ENCODE measurements at regions not wholly inside any gene's neighbourhood (a gene's known extent, or its start where the extent isn't known, plus 50 kb on each side); places are given as distances from the start of the nearest gene placed in this dataset.
A peak's percentile ranks its signal among the peaks of the same experiment; 100 is the strongest.

DNA sequence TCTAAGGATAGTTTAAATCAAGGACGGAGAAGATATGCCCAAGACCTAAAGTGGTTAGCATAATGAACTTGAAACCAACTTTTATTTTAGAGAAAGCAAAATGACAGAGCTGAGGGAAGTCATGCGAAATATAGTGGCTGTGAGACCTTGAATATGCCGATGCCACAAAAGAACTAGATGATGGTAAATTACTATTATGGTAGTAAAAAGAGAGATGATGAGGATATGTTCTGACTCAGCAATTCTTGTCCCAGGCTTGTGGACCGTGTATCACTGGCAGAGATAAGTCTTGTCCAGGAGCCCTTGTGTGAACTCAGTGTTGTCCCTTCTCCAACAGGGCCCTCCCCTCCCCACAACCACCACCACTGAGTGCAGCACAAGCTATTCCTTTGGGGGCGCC, 1605.6 kb upstream of the TENM3 start:
- no peak for DNase-seq

DNA sequence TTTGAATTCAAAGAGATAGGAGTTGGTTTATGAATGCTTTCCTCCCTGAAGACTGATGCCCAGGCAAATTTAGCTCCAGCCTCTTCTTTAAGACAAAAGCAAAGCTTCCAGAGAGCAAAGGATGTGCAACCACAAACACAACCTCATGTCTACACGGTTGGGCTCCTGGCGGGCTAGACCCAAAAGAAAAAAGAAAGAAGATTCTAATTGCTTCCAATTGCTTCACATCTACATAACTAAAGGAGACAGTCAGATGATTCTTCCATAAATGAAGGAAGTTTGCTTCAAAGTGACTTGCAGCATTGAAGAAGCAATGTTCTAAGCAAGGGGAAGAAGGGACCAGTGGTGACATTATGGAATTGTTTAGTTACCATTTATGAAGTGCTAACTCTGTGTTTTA, 1603.0 kb upstream of the TENM3 start:
- no peak for DNase-seq

DNA sequence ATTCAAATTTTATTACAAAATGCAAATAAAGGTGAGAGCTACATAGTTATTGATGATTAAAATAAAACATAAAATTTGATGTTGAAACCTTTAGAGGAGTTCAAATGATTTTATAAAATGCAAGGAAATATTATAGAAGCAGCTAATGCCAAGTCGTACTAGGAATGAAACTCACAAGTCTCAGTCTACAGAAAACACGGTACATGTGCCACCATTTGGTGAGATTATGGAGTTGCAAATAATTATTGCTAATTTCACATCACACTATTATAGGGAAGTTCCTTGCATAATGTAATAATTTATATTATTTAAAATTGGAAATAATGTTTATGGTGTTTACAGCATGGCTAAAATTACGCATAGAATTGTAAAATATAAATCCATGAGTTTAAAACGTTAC, 1601.7 kb upstream of the TENM3 start:
- DNase-seq: no peak

DNA sequence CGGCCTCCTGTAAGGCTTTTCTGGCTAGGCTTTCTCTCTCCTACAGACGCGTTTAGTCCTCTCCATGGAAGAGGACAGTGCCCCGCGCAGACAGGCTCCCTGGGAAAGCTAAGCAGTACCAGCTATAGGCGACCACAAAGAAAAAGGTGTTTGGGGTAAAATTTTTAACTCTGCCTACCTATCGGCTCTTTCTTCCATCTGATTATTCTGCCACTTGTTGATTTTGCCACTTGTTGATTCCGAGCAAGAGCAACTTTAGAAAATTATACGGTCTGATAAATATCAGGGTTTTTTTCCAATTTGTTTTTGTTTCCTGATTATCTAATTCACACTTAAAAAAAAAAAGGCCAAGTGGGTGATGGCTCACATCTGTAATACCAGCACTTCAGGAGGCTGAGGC, 1600.5 kb upstream of the TENM3 start:
- no peak for DNase-seq

DNA sequence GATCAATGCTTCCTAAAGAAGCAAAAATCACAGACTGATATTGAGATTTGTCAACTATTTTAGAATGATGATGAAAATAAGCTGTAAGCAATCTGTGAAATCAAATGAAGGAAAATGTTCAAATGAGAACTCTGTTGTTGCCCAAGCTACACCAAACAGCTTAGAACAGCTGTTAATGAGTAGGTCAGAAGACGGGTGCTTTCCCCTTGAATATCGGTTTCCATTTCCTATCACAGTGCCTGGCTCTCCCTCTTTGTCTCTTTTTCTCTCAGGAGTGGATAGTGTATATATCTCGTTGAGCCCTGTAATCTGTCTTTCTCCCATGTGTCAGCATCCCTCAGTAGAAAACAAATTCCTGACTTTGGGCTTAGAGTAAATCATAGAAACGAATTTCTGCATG, 1592.9 kb upstream of the TENM3 start:
- no peak for DNase-seq

DNA sequence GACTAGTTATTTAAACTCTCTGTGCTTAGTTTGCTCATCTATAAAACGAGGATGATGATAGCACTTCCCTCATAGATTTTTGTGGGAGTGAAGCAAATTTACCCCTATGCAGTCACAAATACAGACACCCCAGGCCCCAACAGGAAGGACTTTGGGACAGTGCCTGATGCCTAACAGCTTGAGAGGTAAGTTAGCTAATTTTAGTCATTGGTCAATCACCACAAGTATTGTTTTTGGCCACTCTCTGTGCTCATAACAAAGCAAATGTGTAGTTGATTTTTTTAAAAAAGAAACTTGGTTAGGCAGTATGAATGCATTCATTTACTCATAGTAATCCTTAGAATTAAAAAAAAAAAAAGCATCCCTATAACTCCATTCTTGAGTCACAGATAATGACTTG, 1590.7 kb upstream of the TENM3 start:
- DNase-seq: no peak

DNA sequence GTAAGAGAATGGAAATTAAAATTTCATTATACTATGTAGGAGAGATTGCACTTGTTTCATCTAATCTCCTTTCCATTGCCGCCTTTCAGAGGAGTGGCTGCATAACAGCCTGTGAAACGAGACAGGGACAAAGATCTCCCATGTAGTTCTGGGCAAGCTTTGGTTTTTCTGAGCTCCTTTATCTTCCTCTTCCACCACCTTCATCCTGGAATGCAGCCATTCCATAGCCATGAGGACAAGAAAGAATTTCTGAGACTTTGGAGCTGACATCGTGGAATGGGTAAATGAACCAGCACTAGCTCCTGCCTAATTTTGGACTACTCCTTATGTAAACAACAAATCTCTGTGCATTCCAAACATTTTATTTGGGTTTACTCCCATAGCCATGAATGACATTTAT, 1587.3 kb upstream of the TENM3 start:
- DNase-seq: no peak

DNA sequence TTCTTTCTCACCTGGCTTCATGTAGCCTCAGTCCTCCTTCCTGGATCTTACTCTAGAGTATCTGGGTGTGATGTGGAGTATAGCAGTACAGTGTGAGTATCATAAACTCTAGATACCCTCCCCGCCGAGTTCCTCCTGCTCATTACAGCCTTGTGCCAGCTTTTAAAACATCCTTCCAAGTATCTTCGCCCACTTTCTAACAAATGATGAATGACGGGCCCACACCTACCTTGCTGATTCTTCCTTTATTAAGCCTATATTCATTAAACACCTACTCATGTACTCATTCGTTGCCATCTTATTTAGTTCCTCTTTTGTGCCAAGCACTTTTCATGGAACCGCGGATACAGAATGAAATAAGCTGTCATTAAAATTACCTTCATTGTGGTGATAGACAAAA, 1585.3 kb upstream of the TENM3 start:
- DNase-seq: no peak

DNA sequence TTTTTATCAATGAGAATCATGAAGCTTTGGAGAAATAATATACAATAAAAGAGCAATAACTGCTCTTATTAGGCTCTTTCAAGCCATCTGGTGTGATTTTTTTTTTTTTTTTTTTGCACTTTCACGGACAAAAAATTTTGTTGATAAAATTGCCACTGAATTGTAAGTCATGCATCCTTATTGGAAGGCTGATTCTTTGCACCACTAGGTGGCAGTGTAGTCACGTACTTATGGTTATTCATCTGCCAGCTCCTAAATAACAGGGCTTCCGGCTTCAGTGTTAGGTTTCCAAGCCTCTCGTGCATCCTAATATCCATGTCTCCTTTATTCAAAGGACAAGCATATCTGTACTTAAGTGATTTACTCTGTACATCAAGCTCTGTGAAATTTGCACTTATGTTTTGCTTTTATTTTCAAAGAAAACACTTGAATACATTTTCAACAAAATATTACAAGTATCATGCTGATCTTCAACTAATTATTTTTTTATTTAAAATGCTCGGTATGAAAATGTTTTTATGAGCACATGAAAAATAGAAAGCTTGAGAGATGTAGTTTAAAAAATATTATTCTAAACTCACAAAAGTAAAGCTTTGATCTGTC, 1578.3 kb upstream of the TENM3 start:
- DNase-seq: peak; percentile 55

DNA sequence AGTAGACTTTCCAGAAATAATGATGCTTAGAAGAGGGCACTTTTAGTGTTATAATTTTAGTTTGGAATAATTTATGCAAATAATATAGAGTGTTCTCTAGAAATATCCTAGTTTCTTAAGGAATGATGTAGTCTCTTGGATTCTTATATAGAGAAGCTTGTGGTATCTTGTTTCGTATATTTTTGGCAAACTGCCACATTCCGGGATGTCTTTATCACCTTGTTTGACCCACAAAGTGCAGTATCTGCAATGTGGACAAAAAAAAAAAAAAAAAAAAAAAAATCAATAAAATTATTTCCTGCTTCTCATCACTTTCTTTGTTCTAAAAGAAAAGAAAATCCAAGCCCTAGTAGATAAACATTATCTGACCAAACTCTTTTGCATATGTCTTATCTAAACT, 1577.7 kb upstream of the TENM3 start:
- no peak for DNase-seq

DNA sequence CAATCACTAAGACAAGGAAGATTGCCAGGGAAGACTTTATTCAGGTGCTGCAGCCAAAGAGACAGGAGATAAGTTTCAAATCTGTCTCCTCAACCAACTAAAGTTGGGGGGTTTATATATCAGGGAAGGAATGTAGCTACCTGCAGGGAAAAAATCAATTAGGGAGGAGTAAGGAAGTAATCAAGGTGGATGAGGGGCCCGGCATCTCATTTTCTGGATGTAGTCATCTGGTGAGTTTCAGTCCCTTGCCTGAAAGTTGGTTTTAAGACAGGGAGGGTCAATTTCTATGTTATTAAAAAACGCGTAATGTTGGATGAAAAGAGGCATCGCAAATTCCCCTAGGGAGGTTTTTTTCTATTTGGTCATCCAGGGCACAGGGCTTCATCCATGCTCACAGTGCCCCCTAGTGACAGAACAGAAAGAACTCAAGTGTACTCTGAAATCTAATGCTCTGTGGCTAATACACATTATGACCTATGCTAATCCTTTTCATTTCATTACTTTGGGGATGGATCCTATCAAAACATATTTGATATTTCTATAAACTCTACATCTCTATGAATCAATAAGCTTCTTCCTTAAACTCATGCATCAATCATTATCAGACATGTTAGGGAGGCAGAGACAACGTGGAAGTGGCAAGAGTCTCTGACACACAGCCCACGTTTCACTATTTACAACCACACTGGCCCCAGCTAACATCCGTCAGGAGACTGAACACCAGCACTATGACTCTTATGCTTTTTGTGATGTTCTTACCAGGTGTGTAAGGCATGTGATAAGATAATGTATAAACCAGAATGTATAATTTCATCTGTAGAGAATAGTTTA, 1577.0 kb upstream of the TENM3 start:
- peak; percentile 6 for DNase-seq

DNA sequence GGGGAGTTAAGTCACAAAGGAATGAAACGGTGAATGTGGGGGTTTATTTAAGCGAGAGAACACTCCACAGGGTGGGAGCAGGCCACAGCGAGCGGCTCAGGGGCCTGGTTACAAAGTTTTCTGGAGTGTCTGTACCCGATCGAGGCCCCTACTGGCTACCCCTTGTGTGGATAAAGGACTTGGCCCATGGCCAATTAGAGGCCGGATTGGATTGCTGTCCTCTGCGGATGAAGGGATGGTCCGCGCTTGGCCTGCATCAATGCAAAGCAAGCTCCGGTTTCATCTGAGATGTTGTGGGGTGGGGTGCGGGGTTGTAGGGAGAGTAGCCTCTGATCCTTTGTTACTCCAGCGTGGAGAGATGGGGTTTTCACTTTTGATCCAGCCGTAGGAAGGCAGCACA, 1574.5 kb upstream of the TENM3 start:
- DNase-seq: no peak

DNA sequence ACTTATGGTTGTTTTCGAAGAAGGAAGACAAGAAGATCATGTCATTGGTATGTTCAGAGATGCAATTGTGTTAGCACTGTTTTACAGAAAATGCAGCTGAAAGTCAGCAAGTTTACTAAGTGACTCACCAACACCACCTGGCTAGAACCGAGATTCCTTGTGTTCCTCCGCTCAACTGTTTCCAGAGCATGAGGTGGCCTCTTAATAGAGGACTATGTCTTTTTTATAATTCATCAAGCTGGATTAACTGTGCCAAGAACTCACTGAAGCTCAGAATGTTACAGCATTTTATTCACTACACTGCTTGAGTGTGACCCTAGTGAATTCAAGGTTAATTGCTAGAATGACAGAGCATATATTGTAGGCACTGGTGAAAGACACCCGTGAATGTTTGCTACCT, 1573.5 kb upstream of the TENM3 start:
- no peak for DNase-seq

DNA sequence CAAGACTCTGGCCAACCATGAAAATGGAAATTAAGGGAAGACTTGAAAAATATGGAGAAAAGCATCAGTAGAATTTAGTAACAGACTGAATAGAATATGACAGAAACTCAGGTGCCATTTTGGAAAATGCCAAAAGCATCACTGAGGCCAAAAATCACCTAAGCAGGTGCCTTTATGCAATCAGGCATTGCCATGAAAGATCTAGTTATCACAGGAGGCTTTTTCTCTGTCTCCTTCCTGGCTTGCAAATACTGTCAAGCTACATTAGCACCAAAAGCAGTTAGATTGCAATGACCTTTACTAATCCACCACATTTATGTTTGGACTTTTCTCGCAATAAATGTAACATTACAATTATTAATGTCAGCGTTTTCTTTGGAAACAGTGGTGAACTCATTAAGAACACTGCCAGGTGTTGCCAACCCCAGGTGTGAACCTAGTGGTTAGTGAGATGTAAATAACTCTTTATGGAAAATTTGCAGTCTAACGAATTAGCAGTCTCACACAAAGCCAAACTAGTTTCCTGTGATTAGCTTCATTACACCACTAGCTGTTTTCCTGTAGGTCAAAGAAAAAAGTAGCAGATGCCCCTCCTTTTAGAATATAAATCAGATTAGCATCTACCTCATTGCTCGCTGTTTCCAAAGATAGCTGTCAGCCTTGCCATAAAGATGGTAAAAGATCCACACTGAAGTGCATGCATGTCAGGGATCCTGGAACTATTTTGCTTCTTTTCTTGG, 1568.4 kb upstream of the TENM3 start:
- DNase-seq: no peak

DNA sequence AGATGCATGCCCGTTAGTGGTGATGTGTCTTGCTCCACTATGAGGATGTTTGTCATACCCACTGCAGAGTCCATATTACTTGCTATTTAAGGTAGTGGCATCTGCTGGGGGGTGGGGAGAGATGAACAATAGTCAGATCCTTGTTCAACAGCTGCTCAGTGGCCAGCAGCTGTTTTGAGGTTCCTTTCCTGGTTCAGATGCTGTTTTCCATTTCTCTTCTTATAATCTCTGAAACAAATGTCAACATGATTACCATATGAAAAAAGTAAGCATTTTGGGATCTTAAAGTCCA, 1567.9 kb upstream of the TENM3 start:
- DNase-seq: no peak

DNA sequence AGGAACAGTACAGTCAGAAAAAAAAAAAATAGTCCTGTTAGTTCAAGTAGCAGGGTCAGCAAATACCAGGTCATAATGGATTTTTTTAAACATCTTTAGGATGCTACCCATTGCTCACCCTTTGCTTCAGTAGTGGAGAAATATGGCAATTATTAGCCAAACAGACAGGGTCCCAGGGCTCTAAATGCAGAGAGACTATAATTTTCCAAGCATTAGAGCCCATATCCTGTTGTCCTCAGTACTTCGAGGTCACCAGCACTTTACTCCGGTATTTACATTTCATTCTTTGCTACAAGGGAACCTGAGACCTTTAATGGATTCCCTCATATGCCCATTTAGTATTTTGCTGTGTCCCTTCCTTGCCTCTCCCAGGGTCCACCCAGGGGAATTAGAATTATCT, 1562.9 kb upstream of the TENM3 start:
- no peak for DNase-seq

DNA sequence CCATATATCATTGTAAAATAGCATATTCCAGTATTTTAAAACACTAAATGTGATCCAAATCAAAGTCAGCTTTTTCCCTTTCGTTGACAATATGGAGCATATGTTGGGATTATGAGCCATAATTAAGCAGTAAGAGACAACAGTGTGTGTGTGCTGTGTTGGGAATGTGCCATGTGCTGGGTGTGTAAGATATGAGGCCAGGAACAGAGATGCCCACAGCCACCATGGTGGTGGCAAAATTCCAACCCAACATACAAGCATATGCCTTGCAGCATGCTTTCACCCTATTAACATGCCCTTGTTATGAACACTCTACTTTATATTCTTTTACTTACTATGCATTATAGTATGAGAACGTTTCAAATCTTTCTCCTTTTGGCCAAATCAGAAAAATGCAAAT, 1560.4 kb upstream of the TENM3 start:
- DNase-seq: no peak

DNA sequence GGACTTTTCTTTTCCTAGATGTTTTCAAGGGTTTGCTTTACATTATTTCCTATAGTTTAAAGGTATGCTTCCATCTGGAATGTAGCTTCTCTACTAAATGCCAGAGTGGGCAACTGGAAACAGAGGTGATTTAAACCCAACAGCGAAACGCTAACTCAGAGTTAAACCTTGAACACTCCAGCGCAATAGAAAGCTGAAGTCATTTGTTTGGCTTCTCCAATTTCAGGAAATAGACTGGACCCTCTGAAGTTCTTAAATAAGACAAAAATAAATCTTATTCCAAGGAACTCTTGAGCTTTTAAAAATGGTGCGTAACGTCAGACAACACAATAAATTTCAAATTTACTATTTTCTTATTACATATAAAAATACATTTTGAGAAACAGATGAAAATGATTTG, 1560.0 kb upstream of the TENM3 start:
- DNase-seq: no peak

DNA sequence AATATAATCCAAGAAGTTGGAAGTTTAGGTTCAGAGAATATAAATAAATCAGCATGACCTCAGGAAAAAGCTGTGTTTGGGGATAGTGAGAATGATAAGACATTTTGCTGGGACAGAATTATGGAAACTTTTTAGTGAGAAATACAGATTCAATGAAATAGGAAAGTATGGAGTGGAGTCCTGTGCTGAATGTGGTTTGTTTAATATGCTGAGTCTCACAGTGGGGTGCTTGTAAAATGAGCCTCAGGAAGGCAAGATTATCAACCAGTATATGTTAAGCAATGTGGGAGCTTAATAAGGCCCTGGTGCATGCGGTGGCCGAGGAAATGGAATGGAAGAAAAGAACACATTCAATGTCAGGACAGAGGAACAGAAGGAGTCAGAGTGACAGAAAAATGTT, 1554.7 kb upstream of the TENM3 start:
- DNase-seq: no peak

DNA sequence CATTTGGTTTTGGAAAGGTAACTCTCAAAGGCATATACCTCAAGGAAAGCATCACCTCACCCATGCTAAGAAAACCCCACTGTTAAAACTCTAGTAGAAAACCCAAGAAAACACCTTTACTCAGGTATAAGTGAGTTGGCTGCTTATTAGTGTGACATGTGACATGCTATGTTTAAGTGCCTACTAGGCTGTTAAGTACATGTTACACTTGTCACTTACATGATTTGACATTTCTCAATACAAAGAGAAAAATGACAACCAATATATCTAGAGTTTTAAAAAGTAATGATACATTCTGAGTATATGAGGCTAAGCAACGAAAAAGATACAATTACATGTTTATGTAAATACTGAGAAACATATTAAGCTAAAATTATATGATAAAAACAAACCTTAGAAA, 1548.3 kb upstream of the TENM3 start:
- no peak for DNase-seq

DNA sequence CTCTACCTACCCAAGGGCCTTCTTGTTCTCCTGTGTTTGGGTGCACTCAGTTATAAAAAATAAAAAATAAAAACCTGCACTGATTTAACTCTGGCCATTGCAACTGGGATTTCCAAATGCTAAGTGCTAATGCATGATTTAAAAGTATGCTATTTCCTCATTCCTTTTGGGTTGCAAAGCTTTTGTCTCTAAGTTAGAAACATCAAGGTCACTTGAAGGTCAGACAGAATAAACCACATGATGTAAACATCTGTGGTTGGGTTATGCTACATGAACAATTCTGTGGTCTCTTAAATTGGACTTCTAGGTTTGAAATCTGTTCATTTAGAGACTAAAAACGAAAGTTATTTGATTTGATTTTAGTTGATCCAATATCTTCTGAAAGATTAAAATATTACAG, 1547.4 kb upstream of the TENM3 start:
- no peak for DNase-seq

DNA sequence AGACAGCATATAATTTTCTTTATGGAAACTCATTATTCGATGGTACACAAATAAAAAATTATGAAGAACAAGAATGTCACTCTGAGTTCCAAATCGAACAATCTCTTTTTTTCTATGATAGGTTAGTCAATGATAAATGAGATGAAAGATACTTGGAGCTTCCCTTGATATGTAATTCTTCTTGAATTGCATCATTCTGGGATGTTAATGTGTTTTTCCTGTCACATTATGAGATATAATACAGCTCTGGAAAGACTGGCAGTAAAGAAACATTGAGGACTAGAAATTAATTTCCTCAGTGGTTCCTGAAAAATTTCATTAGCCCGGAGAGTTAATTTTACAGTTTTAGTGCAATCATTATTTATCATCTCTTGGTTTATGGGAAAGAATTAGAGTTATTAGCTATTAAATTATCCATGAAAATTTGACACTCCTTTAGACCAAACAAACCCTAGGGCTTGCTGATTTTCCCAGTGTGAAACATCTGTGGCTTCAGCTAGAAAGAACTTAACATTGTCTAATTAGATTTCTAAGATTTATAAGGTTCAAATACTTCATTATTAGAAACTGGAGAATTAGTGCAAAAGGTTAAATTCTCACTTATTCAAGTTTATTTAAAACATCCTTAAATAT, 1546.6 kb upstream of the TENM3 start:
- no peak for DNase-seq

DNA sequence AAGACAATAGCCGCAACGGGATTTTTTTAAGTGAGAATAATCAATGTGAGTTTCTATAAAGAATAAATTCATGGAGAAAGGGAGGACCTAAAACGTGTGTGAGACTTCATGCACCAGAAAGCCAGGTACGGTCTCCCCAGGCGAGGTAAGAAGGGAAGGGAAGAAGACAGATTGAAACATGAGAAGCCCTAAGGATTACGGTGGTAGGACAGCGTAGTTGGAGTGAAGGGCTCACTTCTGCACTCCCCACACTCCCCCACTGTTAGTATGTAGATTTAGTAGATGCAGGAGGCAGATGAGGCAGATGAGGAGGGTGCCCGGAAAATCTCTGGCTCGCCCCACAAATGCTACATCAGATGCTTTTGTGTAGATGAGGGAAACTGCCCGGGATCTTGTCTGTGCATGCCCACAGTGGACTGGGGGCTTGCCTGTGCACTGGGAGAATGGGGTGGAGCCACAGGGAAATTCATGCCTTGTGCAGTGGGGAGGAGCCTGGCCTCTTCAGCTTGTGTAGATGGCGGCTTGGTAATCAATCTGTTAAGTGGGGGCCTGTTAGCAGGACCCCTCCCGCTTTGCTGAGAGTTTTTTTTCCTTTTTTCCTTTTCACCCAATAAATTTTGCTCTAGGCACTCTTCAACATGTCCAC, 1544.5 kb upstream of the TENM3 start:
- DNase-seq: no peak

DNA sequence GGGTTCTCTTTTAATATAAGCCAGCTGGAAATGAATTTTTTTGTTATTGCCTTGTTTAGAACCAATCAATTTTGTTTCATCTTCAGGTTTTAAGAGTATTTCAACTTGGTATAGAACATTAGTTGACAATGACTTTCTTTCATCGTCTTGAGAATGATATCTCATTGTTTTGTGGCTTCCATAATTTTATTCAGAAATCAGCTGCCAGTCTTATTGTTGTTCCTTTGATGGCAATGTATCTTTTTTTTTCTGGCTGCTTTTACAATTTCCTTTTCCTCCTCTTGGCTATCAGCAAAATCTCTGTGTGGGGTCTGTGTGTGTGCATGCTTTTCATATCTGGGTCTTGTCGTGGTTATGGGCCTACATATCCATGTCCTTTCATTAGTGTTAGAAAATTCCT, 1536.4 kb upstream of the TENM3 start:
- no peak for DNase-seq

All from CD4-positive, alpha-beta T cell treated with Interleukin-10 for 1 hour (primary cell).